ENCODE measurements at regions not wholly inside any gene's neighbourhood (a gene's known extent, or its start where the extent isn't known, plus 50 kb on each side); places are given as distances from the start of the nearest gene placed in this dataset.

- no peak for DNase-seq
These were observed 55.5 kb downstream of the DRD1 start for GRCh38 chr5:175388531-175388930.

- DNase-seq: no peak
These were observed 56.8 kb downstream of the DRD1 start for GRCh38 chr5:175387144-175387543.

GRCh38 chr5:175386526-175386925 is 57.5 kb downstream of the DRD1 start:
- DNase-seq: no peak

DNA sequence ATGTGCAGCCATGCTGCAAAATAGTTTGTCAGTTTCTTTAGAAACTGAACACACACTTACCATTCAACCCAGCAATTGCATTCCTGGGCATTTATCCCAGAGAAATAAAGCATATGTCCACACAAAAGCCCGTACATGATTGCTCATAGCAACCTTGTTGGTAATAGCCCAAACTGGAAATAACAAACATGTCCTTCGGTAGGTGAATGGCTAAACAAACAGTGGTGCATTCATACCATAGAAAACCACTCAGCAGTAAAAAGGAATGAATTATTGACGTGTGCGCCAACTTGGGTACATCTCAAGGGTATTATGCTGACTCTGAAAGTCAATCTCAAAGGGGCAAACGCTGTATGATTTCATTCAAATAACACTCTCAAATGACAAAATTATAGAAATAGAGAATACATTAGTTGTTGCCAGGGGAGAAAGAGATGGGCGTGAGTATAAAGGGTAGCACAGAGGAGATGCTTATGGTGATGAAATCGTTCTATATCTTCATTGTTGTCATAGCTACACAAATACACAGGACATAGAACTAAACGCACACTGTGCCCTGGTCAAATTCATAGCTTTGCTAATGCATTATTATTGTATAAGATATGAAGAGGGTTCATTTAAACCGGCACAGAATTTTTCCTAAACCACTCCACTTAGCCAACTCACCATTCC is 58.2 kb downstream of the DRD1 start:
- DNase-seq: no peak

GRCh38 chr5:175384724-175385552 is 59.0 kb downstream of the DRD1 start:
- DNase-seq: no peak

- DNase-seq: no peak
These were observed 60.6 kb downstream of the DRD1 start for GRCh38 chr5:175383350-175383749.

DNA sequence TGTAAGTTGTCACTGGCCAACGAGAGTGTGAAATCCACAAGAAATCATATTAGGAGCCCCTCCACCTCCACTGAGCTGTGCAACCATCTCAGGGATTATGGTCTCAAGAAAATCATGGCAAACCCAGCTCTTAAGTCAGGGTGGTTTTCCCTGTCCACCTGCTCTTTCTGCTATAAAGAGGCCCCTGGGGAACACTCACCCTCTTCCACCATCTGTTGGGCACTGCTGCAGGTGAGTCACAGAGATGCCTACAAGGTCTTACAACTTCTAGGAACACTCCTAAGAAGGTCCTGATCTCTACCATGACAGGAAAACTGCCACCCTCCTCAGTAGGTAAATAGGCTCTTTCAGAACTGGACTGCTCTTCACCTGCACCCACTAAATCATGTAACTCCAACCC is 61.8 kb downstream of the DRD1 start:
- no peak for DNase-seq

DNA sequence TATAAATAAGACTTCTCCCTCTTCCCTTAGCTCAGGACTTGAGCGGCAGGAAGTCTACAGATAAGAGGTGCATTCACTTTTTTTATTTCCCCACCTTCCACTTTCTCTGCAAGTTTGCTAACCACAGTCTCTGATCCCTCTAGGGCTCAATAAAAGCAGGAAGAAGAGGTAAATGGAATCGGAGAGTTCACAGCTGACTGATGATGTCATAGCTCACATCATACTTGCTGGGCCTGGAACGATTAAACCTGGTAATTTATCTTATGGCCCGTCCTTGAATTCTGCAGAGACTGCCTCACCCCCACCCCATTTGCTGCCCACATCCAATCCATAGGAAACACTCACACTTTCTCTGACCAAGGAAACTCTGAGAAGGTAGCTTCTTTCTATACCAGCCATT is 62.9 kb downstream of the DRD1 start:
- no peak for DNase-seq

GRCh38 chr5:175380701-175381100 is 63.3 kb downstream of the DRD1 start:
- DNase-seq: no peak

- no peak for DNase-seq
These were observed 64.1 kb downstream of the DRD1 start for GRCh38 chr5:175379867-175380266.

DNA sequence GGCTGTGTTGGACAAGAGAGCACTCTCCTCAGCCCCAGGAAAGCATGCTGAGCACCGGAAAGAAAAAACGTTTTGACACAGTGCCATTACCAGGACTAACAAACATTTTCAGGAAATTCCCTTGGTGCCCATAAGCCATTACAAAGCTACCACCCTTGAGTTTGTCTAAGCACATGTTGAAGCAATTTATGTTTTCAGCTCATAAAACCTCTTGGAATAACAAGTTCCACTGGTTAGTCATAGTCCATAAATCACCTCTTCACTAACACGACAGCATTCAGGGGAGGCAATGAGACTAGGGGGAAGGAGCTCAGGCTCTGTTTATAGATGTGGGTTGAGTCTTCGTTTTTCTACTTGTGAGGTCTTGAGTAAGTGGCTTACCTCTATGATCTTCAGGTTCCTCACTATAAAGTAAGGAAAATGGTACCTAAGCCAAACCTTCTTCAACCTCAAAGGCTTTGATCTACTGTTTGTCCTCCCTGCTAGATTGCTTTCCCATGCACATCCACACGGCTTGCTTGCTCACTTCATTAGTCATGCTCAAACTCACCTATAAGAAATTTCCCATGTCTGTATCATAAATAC is 65.4 kb downstream of the DRD1 start:
- DNase-seq: no peak

GRCh38 chr5:175377816-175378215 is 66.2 kb downstream of the DRD1 start:
- no peak for DNase-seq

GRCh38 chr5:175374166-175374875 is 69.7 kb downstream of the DRD1 start:
- DNase-seq: no peak

GRCh38 chr5:175365866-175366265 is 78.1 kb downstream of the DRD1 start:
- no peak for DNase-seq

DNA sequence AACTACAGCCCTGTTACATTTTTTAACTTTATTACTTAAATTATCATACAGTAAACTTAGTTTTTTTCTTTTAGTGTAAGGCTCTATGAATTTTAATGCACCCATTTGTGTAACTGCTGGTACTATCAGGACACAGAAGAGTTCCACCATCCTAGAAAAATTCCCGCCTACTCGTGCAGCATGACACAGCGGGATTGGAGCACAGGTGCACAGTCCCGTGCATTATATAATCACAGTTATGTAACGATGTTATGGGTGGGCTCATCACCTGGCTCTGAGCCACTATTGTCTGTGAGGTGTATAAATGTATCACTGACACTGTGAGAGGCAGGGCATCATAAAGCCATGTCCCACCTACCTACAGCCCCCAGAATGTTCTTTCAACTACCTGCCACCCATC is 80.7 kb downstream of the DRD1 start:
- DNase-seq: no peak

- no peak for DNase-seq
These were observed 86.0 kb downstream of the DRD1 start for GRCh38 chr5:175357995-175358394.

GRCh38 chr5:175356428-175356827 is 87.6 kb downstream of the DRD1 start:
- no peak for DNase-seq

- DNase-seq: no peak
These were observed 89.0 kb downstream of the DRD1 start for GRCh38 chr5:175354964-175355363.

- no peak for DNase-seq
These were observed 90.1 kb downstream of the DRD1 start for GRCh38 chr5:175353926-175354325.

GRCh38 chr5:175351897-175352590 is 91.9 kb downstream of the DRD1 start:
- no peak for DNase-seq

- DNase-seq: no peak
These were observed 92.9 kb downstream of the DRD1 start for GRCh38 chr5:175351126-175351525.

GRCh38 chr5:175347931-175348330 is 96.1 kb downstream of the DRD1 start:
- DNase-seq: no peak

- DNase-seq: no peak
These were observed 97.0 kb downstream of the DRD1 start for GRCh38 chr5:175347027-175347426.

All from CD4-positive, alpha-beta T cell treated with Interleukin-10 for 1 hour (primary cell).